ENCODE measurements at regions not wholly inside any gene's neighbourhood (a gene's known extent, or its start where the extent isn't known, plus 50 kb on each side); places are given as distances from the start of the nearest gene placed in this dataset.

DNA sequence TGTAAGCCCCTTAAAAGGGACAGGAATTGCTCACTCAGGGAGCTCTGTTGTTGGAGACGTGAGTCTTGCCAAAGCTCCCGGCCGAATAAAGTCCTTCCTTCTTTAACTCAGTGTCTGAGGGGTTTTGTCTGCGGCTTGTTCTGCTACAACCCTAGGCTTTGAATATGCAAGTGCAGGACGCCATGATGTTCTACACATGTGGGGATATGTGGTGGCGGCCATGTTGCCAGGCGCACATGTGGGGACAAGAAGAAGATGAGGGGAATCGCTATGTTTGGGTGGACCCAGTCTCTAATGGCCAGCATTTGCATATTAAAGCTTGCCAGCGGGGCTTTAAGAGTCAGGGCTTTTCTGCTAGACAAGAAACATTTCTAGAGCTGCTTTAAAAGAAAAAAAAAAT, 96.8 kb upstream of the CA10 start:
- Histone ChIP-seq H3K27me3 (ENCODE audit: control insufficient read depth in 1 of 2, insufficient read depth in 1 of 2, low read length in 2 of 2) (no peaks in the 10 kb centered on the region), H2BK12ac (ENCODE audit: low read length in 2 of 2) (no peak overlapping the region), H4K91ac (ENCODE audit: low read length) (no peak overlapping the region), H3K4me3 (ENCODE audit: insufficient read depth in 1 of 2, low read depth in 1 of 2, low read length in 2 of 2) (no peak overlapping the region), H3K18ac (ENCODE audit: low read depth in 1 of 2, low read length in 2 of 2) (no peak overlapping the region), H2BK5ac (ENCODE audit: low read depth, low read length, poor library complexity, severe bottlenecking) (no peak overlapping the region), H3K4me2 (ENCODE audit: low read length, poor library complexity, severe bottlenecking) (no peak overlapping the region), H3K36me3 (ENCODE audit: control insufficient read depth in 1 of 2, insufficient read depth in 2 of 2, low read depth in 1 of 2, low read length in 2 of 2) (no peaks in the 10 kb centered on the region), H3K27ac (ENCODE audit: low read length, poor library complexity, severe bottlenecking) (no peak overlapping the region), H3K79me1 (replicated peaks; ENCODE audit: low read length, poor library complexity, severe bottlenecking) (no peaks in the 10 kb centered on the region), H2BK15ac (ENCODE audit: low read depth, poor library complexity, severe bottlenecking) (no peak overlapping the region), H3K14ac (ENCODE audit: low read length in 2 of 2) (no peak overlapping the region), H3K9ac (ENCODE audit: low read length) (no peak overlapping the region), H4K8ac (ENCODE audit: low read length) (no peak overlapping the region), H2AK5ac (ENCODE audit: low read length, severe bottlenecking) (no peak overlapping the region), H3K9me3 (ENCODE audit: control insufficient read depth, low read length) (peaks cover 2% of the 10 kb centered on the region), H3K4ac (ENCODE audit: low read depth in 1 of 2, low read length in 2 of 2) (no peak overlapping the region), H2AFZ (ENCODE audit: low read depth, low read length) (no peak overlapping the region), H3K23ac (ENCODE audit: low read length in 2 of 2) (no peak overlapping the region), H3K4me1 (ENCODE audit: control insufficient read depth, insufficient read depth, low read depth, low read length) (no peaks in the 10 kb centered on the region), H2BK120ac (ENCODE audit: low read depth, low read length) (no peak overlapping the region)
- 80% methylated on average over 8 of the region's 9 CpGs for WGBS
- DNase-seq, result no peak

DNA sequence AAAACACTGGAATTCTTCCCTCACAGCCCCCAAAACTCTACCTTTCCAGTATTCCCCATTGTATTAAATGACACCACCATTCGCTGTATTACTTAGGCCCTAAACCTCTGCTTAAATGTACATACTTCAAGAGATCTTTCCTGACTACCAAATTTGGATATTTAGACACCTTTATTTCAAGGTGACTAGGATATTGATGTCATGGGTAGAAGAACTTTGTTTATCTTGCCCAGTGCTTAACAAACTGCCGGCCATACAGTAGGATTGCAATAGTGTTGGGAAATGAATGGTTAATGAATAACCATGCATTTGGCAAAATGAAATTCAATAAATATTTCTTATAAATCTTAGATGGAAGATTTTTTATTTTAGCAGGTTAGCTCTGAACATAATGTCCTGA, 86.2 kb upstream of the CA10 start:
- Histone ChIP-seq H4K8ac (ENCODE audit: low read length) (no peak overlapping the region), H3K9me3 (ENCODE audit: control insufficient read depth, low read length) (no peaks in the 10 kb centered on the region), H4K91ac (ENCODE audit: low read length) (no peak overlapping the region), H3K4me3 (ENCODE audit: insufficient read depth in 1 of 2, low read depth in 1 of 2, low read length in 2 of 2) (no peak overlapping the region), H2BK15ac (ENCODE audit: low read depth, poor library complexity, severe bottlenecking) (no peak overlapping the region), H2AK5ac (ENCODE audit: low read length, severe bottlenecking) (no peak overlapping the region), H3K4ac (ENCODE audit: low read depth in 1 of 2, low read length in 2 of 2) (no peak overlapping the region), H3K9ac (ENCODE audit: low read length) (no peak overlapping the region), H3K23ac (ENCODE audit: low read length in 2 of 2) (no peak overlapping the region), H2BK5ac (ENCODE audit: low read depth, low read length, poor library complexity, severe bottlenecking) (no peak overlapping the region), H3K27me3 (ENCODE audit: control insufficient read depth in 1 of 2, insufficient read depth in 1 of 2, low read length in 2 of 2) (no peaks in the 10 kb centered on the region), H3K4me1 (ENCODE audit: control insufficient read depth, insufficient read depth, low read depth, low read length) (no peaks in the 10 kb centered on the region), H2BK12ac (ENCODE audit: low read length in 2 of 2) (no peak overlapping the region), H3K18ac (ENCODE audit: low read depth in 1 of 2, low read length in 2 of 2) (no peak overlapping the region), H3K4me2 (ENCODE audit: low read length, poor library complexity, severe bottlenecking) (no peak overlapping the region), H3K79me1 (replicated peaks; ENCODE audit: low read length, poor library complexity, severe bottlenecking) (no peaks in the 10 kb centered on the region), H3K36me3 (ENCODE audit: control insufficient read depth in 1 of 2, insufficient read depth in 2 of 2, low read depth in 1 of 2, low read length in 2 of 2) (no peaks in the 10 kb centered on the region), H2AFZ (ENCODE audit: low read depth, low read length) (no peak overlapping the region), H3K14ac (ENCODE audit: low read length in 2 of 2) (no peak overlapping the region), H3K27ac (ENCODE audit: low read length, poor library complexity, severe bottlenecking) (no peak overlapping the region), H2BK120ac (ENCODE audit: low read depth, low read length) (no peak overlapping the region)
- 100% methylated on average over 2 of the region's 2 CpGs for WGBS
- no peak for DNase-seq

DNA sequence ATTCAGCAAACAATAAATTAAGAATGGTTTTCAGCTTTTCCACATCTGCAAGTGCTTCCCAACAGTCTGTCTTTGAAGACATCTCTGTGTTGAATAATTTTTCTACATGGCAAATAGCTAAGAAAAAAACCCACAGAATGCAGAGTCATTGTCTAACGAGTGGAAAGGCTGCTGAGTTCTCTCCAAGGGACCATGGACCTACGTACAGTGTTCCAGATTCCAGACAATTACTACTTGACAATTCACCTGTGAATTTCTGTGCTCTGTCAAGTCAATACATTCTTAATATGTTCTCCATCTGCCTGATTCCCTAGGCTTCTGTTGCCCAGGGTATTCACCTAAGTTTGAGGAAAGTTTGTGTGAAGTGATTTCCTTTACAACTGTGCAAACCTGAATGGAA, 83.8 kb upstream of the CA10 start:
- Histone ChIP-seq H3K14ac (ENCODE audit: low read length in 2 of 2) (no peak overlapping the region), H3K23ac (ENCODE audit: low read length in 2 of 2) (no peak overlapping the region), H4K8ac (ENCODE audit: low read length) (no peak overlapping the region), H3K9ac (ENCODE audit: low read length) (no peak overlapping the region), H3K4me2 (ENCODE audit: low read length, poor library complexity, severe bottlenecking) (no peak overlapping the region), H3K18ac (ENCODE audit: low read depth in 1 of 2, low read length in 2 of 2) (no peak overlapping the region), H4K91ac (ENCODE audit: low read length) (no peak overlapping the region), H2BK120ac (ENCODE audit: low read depth, low read length) (no peak overlapping the region), H3K79me1 (replicated peaks; ENCODE audit: low read length, poor library complexity, severe bottlenecking) (no peaks in the 10 kb centered on the region), H3K4me1 (ENCODE audit: control insufficient read depth, insufficient read depth, low read depth, low read length) (no peaks in the 10 kb centered on the region), H3K4ac (ENCODE audit: low read depth in 1 of 2, low read length in 2 of 2) (no peak overlapping the region), H3K4me3 (ENCODE audit: insufficient read depth in 1 of 2, low read depth in 1 of 2, low read length in 2 of 2) (no peak overlapping the region), H2BK15ac (ENCODE audit: low read depth, poor library complexity, severe bottlenecking) (no peak overlapping the region), H2BK12ac (ENCODE audit: low read length in 2 of 2) (no peak overlapping the region), H3K27ac (ENCODE audit: low read length, poor library complexity, severe bottlenecking) (no peak overlapping the region), H2AK5ac (ENCODE audit: low read length, severe bottlenecking) (no peak overlapping the region), H2AFZ (ENCODE audit: low read depth, low read length) (no peak overlapping the region), H2BK5ac (ENCODE audit: low read depth, low read length, poor library complexity, severe bottlenecking) (no peak overlapping the region), H3K36me3 (ENCODE audit: control insufficient read depth in 1 of 2, insufficient read depth in 2 of 2, low read depth in 1 of 2, low read length in 2 of 2) (no peaks in the 10 kb centered on the region), H3K27me3 (ENCODE audit: control insufficient read depth in 1 of 2, insufficient read depth in 1 of 2, low read length in 2 of 2) (no peaks in the 10 kb centered on the region), H3K9me3 (ENCODE audit: control insufficient read depth, low read length) (no peaks in the 10 kb centered on the region)
- no peak for DNase-seq
- 50% methylated on average over 2 of the region's 2 CpGs for WGBS

DNA sequence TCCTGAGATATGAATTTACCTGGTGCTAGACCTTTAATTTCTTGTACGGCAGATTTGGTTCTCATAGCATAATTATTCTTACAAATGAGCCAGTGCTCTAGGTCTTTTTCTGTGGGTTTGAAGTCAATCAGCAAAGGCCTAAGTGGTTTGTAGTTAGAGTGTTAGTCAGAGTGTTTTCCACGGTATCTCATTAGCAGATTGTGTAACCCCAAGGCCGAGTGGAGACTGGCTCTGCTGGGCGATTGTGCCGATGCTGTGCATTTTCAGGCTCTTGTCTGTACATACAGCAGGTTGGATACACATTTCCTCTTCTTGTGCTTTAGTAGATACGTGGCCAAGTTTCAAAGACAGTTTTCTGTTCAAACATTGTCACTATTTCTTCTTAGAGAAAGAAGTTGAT, 78.6 kb upstream of the CA10 start:
- Histone ChIP-seq H3K27ac (ENCODE audit: low read length, poor library complexity, severe bottlenecking) (no peak overlapping the region), H3K79me1 (replicated peaks; ENCODE audit: low read length, poor library complexity, severe bottlenecking) (no peaks in the 10 kb centered on the region), H4K91ac (ENCODE audit: low read length) (no peak overlapping the region), H3K18ac (ENCODE audit: low read depth in 1 of 2, low read length in 2 of 2) (no peak overlapping the region), H3K4me2 (ENCODE audit: low read length, poor library complexity, severe bottlenecking) (no peak overlapping the region), H2BK15ac (ENCODE audit: low read depth, poor library complexity, severe bottlenecking) (no peak overlapping the region), H3K9me3 (ENCODE audit: control insufficient read depth, low read length) (no peaks in the 10 kb centered on the region), H2BK5ac (ENCODE audit: low read depth, low read length, poor library complexity, severe bottlenecking) (no peak overlapping the region), H4K8ac (ENCODE audit: low read length) (no peak overlapping the region), H3K4ac (ENCODE audit: low read depth in 1 of 2, low read length in 2 of 2) (no peak overlapping the region), H3K4me3 (ENCODE audit: insufficient read depth in 1 of 2, low read depth in 1 of 2, low read length in 2 of 2) (no peak overlapping the region), H2BK120ac (ENCODE audit: low read depth, low read length) (no peak overlapping the region), H2AFZ (ENCODE audit: low read depth, low read length) (no peak overlapping the region), H2AK5ac (ENCODE audit: low read length, severe bottlenecking) (no peak overlapping the region), H3K23ac (ENCODE audit: low read length in 2 of 2) (no peak overlapping the region), H3K4me1 (ENCODE audit: control insufficient read depth, insufficient read depth, low read depth, low read length) (no peaks in the 10 kb centered on the region), H2BK12ac (ENCODE audit: low read length in 2 of 2) (no peak overlapping the region), H3K27me3 (ENCODE audit: control insufficient read depth in 1 of 2, insufficient read depth in 1 of 2, low read length in 2 of 2) (no peaks in the 10 kb centered on the region), H3K36me3 (ENCODE audit: control insufficient read depth in 1 of 2, insufficient read depth in 2 of 2, low read depth in 1 of 2, low read length in 2 of 2) (no peaks in the 10 kb centered on the region), H3K9ac (ENCODE audit: low read length) (no peak overlapping the region), H3K14ac (ENCODE audit: low read length in 2 of 2) (no peak overlapping the region)
- 76% methylated on average over 5 of the region's 6 CpGs for WGBS
- no peak for DNase-seq

All from mesenchymal stem cell (in vitro differentiated cells and primary cell).